ENCODE measurements at regions not wholly inside any gene's neighbourhood (a gene's known extent, or its start where the extent isn't known, plus 50 kb on each side); places are given as distances from the start of the nearest gene placed in this dataset.

GRCh38 chr4:26086621-26087441 is 172.8 kb downstream of the SMIM20 start:
- Histone ChIP-seq H2BK5ac (ENCODE audit: low read depth, low read length) (no peak overlapping the region), H3K79me1 (ENCODE audit: low read depth, low read length) (no peaks in the 10 kb centered on the region), H3K4ac (replicated peaks; ENCODE audit: insufficient read length, low read depth, low read length) (no peak overlapping the region), H3K18ac (ENCODE audit: extremely low read depth, low read length) (no peak overlapping the region), H4K91ac (replicated peaks; ENCODE audit: insufficient read length, low read length) (no peak overlapping the region), H2AFZ (ENCODE audit: low read length) (no peak overlapping the region), H3K9me3 (ENCODE audit: insufficient read depth in 2 of 2, low read depth in 1 of 2, low read length in 1 of 2) (peaks cover 5 to 13% of the 10 kb centered on the region in 2 experiments; a peak in 2 of 4 replicates), H3K14ac (ENCODE audit: insufficient read length) (no peak overlapping the region), H2BK12ac (ENCODE audit: low read depth, low read length) (no peak overlapping the region), H3K4me2 (ENCODE audit: insufficient read depth in 1 of 2, low read depth in 2 of 2, low read length in 2 of 2) (no peak overlapping the region), H2BK15ac (ENCODE audit: low read length) (no peak overlapping the region), H3K23ac (ENCODE audit: insufficient read length) (no peak overlapping the region), H4K8ac (ENCODE audit: extremely low read depth, insufficient read depth, low read length) (no peak overlapping the region), H4K20me1 (replicated peaks in 1 of 2; ENCODE audit: control insufficient read depth in 1 of 2, insufficient read depth in 2 of 2, low read length in 2 of 2) (no peaks in the 10 kb centered on the region), H3K36me3 (ENCODE audit: control insufficient read depth in 2 of 4, insufficient read depth in 4 of 4, low read length in 3 of 4) (no peaks in the 10 kb centered on the region), H3K9ac (replicated peaks in 1 of 4; ENCODE audit: extremely low read depth in 1 of 4, low read depth in 3 of 4, low read length in 3 of 4) (no peak overlapping the region), H3K4me3 (ENCODE audit: extremely low read depth in 1 of 4, insufficient read depth in 2 of 4, low read depth in 3 of 4, low read length in 4 of 4) (no peak overlapping the region), H3K27me3 (replicated peaks in 1 of 4; ENCODE audit: control insufficient read depth in 3 of 4, extremely low read depth in 1 of 4, insufficient read depth in 3 of 4, low read length in 3 of 4) (no peaks in the 10 kb centered on the region), H2BK20ac (ENCODE audit: low read length) (no peak overlapping the region), H3K79me2 (ENCODE audit: control insufficient read depth in 1 of 2, insufficient read depth in 2 of 2, low read length in 2 of 2) (no peaks in the 10 kb centered on the region), H3K27ac (ENCODE audit: low read depth, low read length) (no peak overlapping the region), H3K56ac (replicated peaks; ENCODE audit: insufficient read length, low read depth, low read length) (no peak overlapping the region), H3K4me1 (replicated peaks in 1 of 4; ENCODE audit: control insufficient read depth in 3 of 4, insufficient read depth in 4 of 4, low read length in 3 of 4) (no peaks in the 10 kb centered on the region), H2BK120ac (replicated peaks; ENCODE audit: low read depth, low read length) (no peak overlapping the region), H2AK5ac (ENCODE audit: low read depth, low read length) (no peak overlapping the region), H3K23me2 (ENCODE audit: low read depth, low read length) (no peaks in the 10 kb centered on the region), H4K5ac (ENCODE audit: insufficient read length, low read depth, low read length) (no peak overlapping the region)
- POLR2A ChIA-PET (ENCODE audit: partially characterized antibody), result no interaction called here
- FAIRE-seq, result no peak
- DNase-seq (ENCODE audit: low read depth in 1 of 2, low spot score in 2 of 2), result no peak
- whole genome bisulfite sequencing, 2 experiments (ENCODE audit: extremely low coverage in 1 of 2, insufficient coverage in 1 of 2, insufficient read length in 1 of 2, insufficient replicate concordance in 2 of 2, low coverage in 1 of 2, low lambda C conversion rate in 2 of 2, missing lambda C conversion rate in 1 of 2), result 89% methylated on average over 10 of the region's 10 CpGs; no CpG with 5 or more reads in 1 of the 2 experiments
- CTCF ChIA-PET (ENCODE audit: partially characterized antibody), result interaction anchor here (0.7 to 1.4 kb wide), 8 partner anchors 16 to 243 kb away, joined by 3 to 6 read pairs (median 3); no protein-coding TSS in a partner anchor
- no peak for TF ChIP-seq JUND (IDR thresholded peaks at IDR 0.05; ENCODE audit: low read length)
- no peak for TF ChIP-seq RBBP5 (IDR thresholded peaks at IDR 0.05; ENCODE audit: borderline replicate concordance, low read depth, low read length)
- TF ChIP-seq CBX5 (IDR thresholded peaks at IDR 0.05; ENCODE audit: low read depth, low read length), result no peak
- no peak for TF ChIP-seq HDAC6 (IDR thresholded peaks at IDR 0.05; ENCODE audit: low read depth, low read length)
- TF ChIP-seq NANOG (IDR thresholded peaks at IDR 0.05; ENCODE audit: insufficient read depth, low read depth, low read length, poor library complexity, severe bottlenecking), result no peak
- no peak for TF ChIP-seq BRCA1 (IDR thresholded peaks at IDR 0.05; ENCODE audit: low read depth, low read length)
- TF ChIP-seq SIRT6 (IDR thresholded peaks at IDR 0.05; ENCODE audit: low read length), result no peak
- no peak for TF ChIP-seq POLR2A (IDR thresholded peaks at IDR 0.05; ENCODE audit: control extremely low read depth in 1 of 2, low read depth in 2 of 2, low read length in 2 of 2)
- no peak for TF ChIP-seq KDM4A (IDR thresholded peaks at IDR 0.05; ENCODE audit: low read depth, low read length, severe bottlenecking)
- no peak for TF ChIP-seq SP1 (IDR thresholded peaks at IDR 0.05; ENCODE audit: low read depth, low read length)
- TF ChIP-seq FOSL1 (IDR thresholded peaks at IDR 0.05; ENCODE audit: insufficient read depth, low read depth, low read length), result no peak
- no peak for TF ChIP-seq E2F6 (IDR thresholded peaks at IDR 0.05)
- TF ChIP-seq TEAD4 (IDR thresholded peaks at IDR 0.05; ENCODE audit: low read depth, low read length), result no peak

Measured in H1 (cell line).